Endodermal cell (in vitro differentiated cells): ENCODE measurements at regions not wholly inside any gene's neighbourhood (a gene's known extent, or its start where the extent isn't known, plus 50 kb on each side); places are given as distances from the start of the nearest gene placed in this dataset.
"Not testable (repeated sequence)": the region's sequence is repeated elsewhere in the genome, so short reads cannot be mapped to it uniquely, and the experiment has no call there.

Experiments
- DNase-seq: peaks from one replicate; pipeline ENCODE4 v3.0.0-alpha.2; 2017
- H3K27ac ChIP-seq: 2 replicates; pipeline ENCODE4 v1.5.1; 2013; ENCODE audit warnings: mild to moderate bottlenecking, low read depth, low read length, moderate library complexity
- H3K27me3 ChIP-seq: 2 replicates; pipeline ENCODE4 v1.6.1; 2013; ENCODE audit warnings: mild to moderate bottlenecking, low read length, moderate library complexity; ENCODE audit not compliant: insufficient read depth, control insufficient read depth, poor library complexity, severe bottlenecking
- H3K36me3 ChIP-seq: 2 replicates; pipeline ENCODE4 v1.7.0; 2013; ENCODE audit warnings: mild to moderate bottlenecking, low read length, moderate library complexity; ENCODE audit not compliant: control insufficient read depth, insufficient read depth
- H3K4me1 ChIP-seq: one replicate; pipeline ENCODE4 v1.7.0; 2013; ENCODE audit warnings: low read length; ENCODE audit not compliant: control insufficient read depth, insufficient read depth
- H3K4me3 ChIP-seq: 2 replicates; pipeline ENCODE4 v1.5.1; 2013; ENCODE audit warnings: mild to moderate bottlenecking, low read length, moderate library complexity
- H3K9ac ChIP-seq: 2 replicates; pipeline ENCODE4 v1.6.1; 2013; ENCODE audit warnings: mild to moderate bottlenecking, low read length, moderate library complexity; ENCODE audit not compliant: poor library complexity, severe bottlenecking; ENCODE audit errors: extremely low read depth
- H3K9me3 ChIP-seq: 2 replicates; pipeline ENCODE4 v1.6.1; 2013; ENCODE audit warnings: mild to moderate bottlenecking, low read length, moderate library complexity; ENCODE audit not compliant: control insufficient read depth
- H3K27ac Mint-ChIP-seq: 2 replicates; pipeline ENCODE4 v1.8.0; 2020; ENCODE audit warnings: mixed read lengths
- H3K27me3 Mint-ChIP-seq: 2 replicates; pipeline ENCODE4 v1.8.0; 2021; ENCODE audit warnings: mild to moderate bottlenecking, mixed read lengths; ENCODE audit not compliant: insufficient read depth
- H3K36me3 Mint-ChIP-seq: 2 replicates; pipeline ENCODE4 v1.8.0; 2020; ENCODE audit warnings: low read depth, mixed read lengths
- H3K4me1 Mint-ChIP-seq: 2 replicates; pipeline ENCODE4 v1.8.0; 2020; ENCODE audit warnings: mixed read lengths
- H3K4me3 Mint-ChIP-seq: 2 replicates; pipeline ENCODE4 v1.8.0; 2020; ENCODE audit warnings: mild to moderate bottlenecking, moderate library complexity, mixed read lengths
- H3K9me3 Mint-ChIP-seq: 2 replicates; pipeline ENCODE4 v1.8.0; 2020; ENCODE audit warnings: mild to moderate bottlenecking, mixed read lengths
- CTCF ChIP-seq: fragments of 200-600 bp; sonication (generic); conservative IDR thresholded peaks from 2 replicates; pipeline ENCODE4 v1.5.0; 2021; ENCODE audit warnings: antibody characterized with exemption, mild to moderate bottlenecking
- WGBS, 2 experiments: methylation state at CpG; one replicate each; pipeline versions ENCODE4 v1.1.5 to v1.1.7; 2013; ENCODE audit warnings: missing lambda C conversion rate in 2 of 2, mixed read lengths in 1 of 2; ENCODE audit not compliant: insufficient coverage in 1 of 2, insufficient read length in 1 of 2; 5-methylcytosine and 5-hydroxymethylcytosine counted together

GRCh38 chr22:36083056-36083455 lies 54.4 kb upstream of the RBFOX2 start:
- no peaks in the 10 kb centered on the region for H3K36me3 ChIP-seq
- Mint-ChIP-seq H3K4me3 (no peak overlapping the region), H3K9me3 (no peaks in the 10 kb centered on the region), H3K27ac (no peak overlapping the region), H3K36me3 (no peaks in the 10 kb centered on the region), H3K27me3 (no peaks in the 10 kb centered on the region), H3K4me1 (no peaks in the 10 kb centered on the region)
- H3K27me3 ChIP-seq, result no peaks in the 10 kb centered on the region
- H3K4me3 ChIP-seq, result no peak overlapping the region
- H3K9ac ChIP-seq, result no peak overlapping the region
- H3K27ac ChIP-seq, result no peak overlapping the region
- DNase-seq, result no peak
- TF ChIP-seq CTCF, result no peak
- no peaks in the 10 kb centered on the region for H3K9me3 ChIP-seq
- 85 to 100% methylated on average over 5 to 10 of the region's 10 CpGs for WGBS, 2 experiments
- no peaks in the 10 kb centered on the region for H3K4me1 ChIP-seq

GRCh38 chr22:36081023-36081431 lies 52.4 kb upstream of the RBFOX2 start:
- no peak for TF ChIP-seq CTCF
- H3K27me3 ChIP-seq, result no peaks in the 10 kb centered on the region
- no peaks in the 10 kb centered on the region for H3K4me1 ChIP-seq
- no peak for DNase-seq
- H3K27ac Mint-ChIP-seq, result no peak overlapping the region
- H3K4me3 ChIP-seq, result no peak overlapping the region
- no peaks in the 10 kb centered on the region for H3K4me1 Mint-ChIP-seq
- H3K9me3 ChIP-seq, result no peaks in the 10 kb centered on the region
- no peak overlapping the region for H3K9ac ChIP-seq
- WGBS, 2 experiments, result 95 to 100% methylated on average over 5 to 6 of the region's 6 CpGs
- H3K27me3 Mint-ChIP-seq, result peaks cover 4% of the 10 kb centered on the region
- no peak overlapping the region for H3K27ac ChIP-seq
- no peak overlapping the region for H3K4me3 Mint-ChIP-seq
- no peaks in the 10 kb centered on the region for H3K36me3 Mint-ChIP-seq
- no peaks in the 10 kb centered on the region for H3K36me3 ChIP-seq
- peaks cover 3% of the 10 kb centered on the region for H3K9me3 Mint-ChIP-seq

GRCh38 chr22:36080281-36080680 lies 51.7 kb upstream of the RBFOX2 start:
- H3K36me3 Mint-ChIP-seq, H3K27me3 ChIP-seq, H3K4me1 Mint-ChIP-seq, H3K4me3 ChIP-seq, H3K9ac ChIP-seq, H3K27ac Mint-ChIP-seq, H3K27me3 Mint-ChIP-seq, H3K9me3 ChIP-seq, H3K4me3 Mint-ChIP-seq, H3K27ac ChIP-seq, DNase-seq, H3K9me3 Mint-ChIP-seq, H3K36me3 ChIP-seq, H3K4me1 ChIP-seq: not testable (repeated sequence)

GRCh38 chr22:36079041-36079440 lies 50.4 kb upstream of the RBFOX2 start:
- no peak for TF ChIP-seq CTCF
- H3K9me3 Mint-ChIP-seq, result peaks cover 5% of the 10 kb centered on the region
- no peak overlapping the region for H3K4me3 Mint-ChIP-seq
- 92 to 96% methylated on average over 2 of the region's 2 CpGs for WGBS, 2 experiments
- Histone ChIP-seq H3K9me3 (no peaks in the 10 kb centered on the region), H3K27ac (no peak overlapping the region), H3K36me3 (no peaks in the 10 kb centered on the region), H3K4me1 (no peaks in the 10 kb centered on the region), H3K9ac (no peak overlapping the region), H3K4me3 (no peak overlapping the region), H3K27me3 (no peaks in the 10 kb centered on the region)
- H3K36me3 Mint-ChIP-seq, result no peaks in the 10 kb centered on the region
- H3K27ac Mint-ChIP-seq, result no peak overlapping the region
- peaks cover 4% of the 10 kb centered on the region for H3K27me3 Mint-ChIP-seq
- H3K4me1 Mint-ChIP-seq, result no peaks in the 10 kb centered on the region
- DNase-seq, result no peak
